ENCODE measurements at regions not wholly inside any gene's neighbourhood (a gene's known extent, or its start where the extent isn't known, plus 50 kb on each side); places are given as distances from the start of the nearest gene placed in this dataset.

GRCh38 chr3:5056111-5056391, 66.0 kb upstream of the ARL8B start:
- H3K4me3 ChIP-seq (ENCODE audit: low read depth, low read length): no peak overlapping the region
- TF ChIP-seq, protein P1, sequence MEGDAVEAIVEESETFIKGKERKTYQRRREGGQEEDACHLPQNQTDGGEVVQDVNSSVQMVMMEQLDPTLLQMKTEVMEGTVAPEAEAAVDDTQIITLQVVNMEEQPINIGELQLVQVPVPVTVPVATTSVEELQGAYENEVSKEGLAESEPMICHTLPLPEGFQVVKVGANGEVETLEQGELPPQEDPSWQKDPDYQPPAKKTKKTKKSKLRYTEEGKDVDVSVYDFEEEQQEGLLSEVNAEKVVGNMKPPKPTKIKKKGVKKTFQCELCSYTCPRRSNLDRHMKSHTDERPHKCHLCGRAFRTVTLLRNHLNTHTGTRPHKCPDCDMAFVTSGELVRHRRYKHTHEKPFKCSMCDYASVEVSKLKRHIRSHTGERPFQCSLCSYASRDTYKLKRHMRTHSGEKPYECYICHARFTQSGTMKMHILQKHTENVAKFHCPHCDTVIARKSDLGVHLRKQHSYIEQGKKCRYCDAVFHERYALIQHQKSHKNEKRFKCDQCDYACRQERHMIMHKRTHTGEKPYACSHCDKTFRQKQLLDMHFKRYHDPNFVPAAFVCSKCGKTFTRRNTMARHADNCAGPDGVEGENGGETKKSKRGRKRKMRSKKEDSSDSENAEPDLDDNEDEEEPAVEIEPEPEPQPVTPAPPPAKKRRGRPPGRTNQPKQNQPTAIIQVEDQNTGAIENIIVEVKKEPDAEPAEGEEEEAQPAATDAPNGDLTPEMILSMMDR (IDR thresholded peaks at IDR 0.05; ENCODE audit: insufficient read depth, low read depth, low read length, missing control alignments): no peak
- no peak for DNase-seq (ENCODE audit: low read depth)

- TF ChIP-seq, protein P1 (IDR thresholded peaks at IDR 0.05; ENCODE audit: insufficient read depth, low read depth, low read length, missing control alignments): no peak
- DNase-seq (ENCODE audit: low read depth): no peak
- no peak overlapping the region for H3K4me3 ChIP-seq (ENCODE audit: low read depth, low read length)
Measured at GRCh38 chr3:5057272-5057671, 64.8 kb upstream of the ARL8B start.

- TF ChIP-seq, protein P1 (IDR thresholded peaks at IDR 0.05; ENCODE audit: insufficient read depth, low read depth, low read length, missing control alignments): peak; percentile 71
Measured at GRCh38 chr3:5057857-5058324, 64.2 kb upstream of the ARL8B start.

DNA sequence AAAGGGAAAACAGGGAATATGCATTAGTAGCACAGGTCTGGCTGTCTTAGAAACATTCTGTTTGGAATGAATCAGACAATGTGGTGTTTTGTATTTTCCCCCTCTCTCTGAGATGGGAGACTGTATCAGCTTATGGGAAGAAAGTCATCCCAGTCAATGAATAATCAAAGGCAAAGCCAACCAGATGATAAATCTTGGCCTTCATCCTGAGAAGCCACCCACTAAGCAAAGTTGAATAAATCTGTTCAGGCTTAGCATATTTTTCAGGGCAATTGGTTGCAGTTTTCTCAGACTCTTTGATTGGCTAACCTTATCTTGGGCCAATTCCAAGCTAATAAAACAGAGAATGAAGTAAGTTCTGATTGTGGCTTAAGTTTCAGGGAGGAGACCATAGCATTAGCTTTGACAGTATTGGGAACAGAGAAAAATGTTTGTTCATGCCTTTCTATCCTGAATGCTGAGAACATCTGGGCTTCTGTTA, 63.6 kb upstream of the ARL8B start:
- TF ChIP-seq, protein P1 (IDR thresholded peaks at IDR 0.05; ENCODE audit: insufficient read depth, low read depth, low read length, missing control alignments): no peak
- DNase-seq (ENCODE audit: low read depth): no peak
- no peak overlapping the region for H3K4me3 ChIP-seq (ENCODE audit: low read depth, low read length)

More at GRCh38 chr3:5057857-5058324, 64.2 kb upstream of the ARL8B start:
- DNase-seq (ENCODE audit: low read depth): peak; percentile 91
- no peak overlapping the region for H3K4me3 ChIP-seq (ENCODE audit: low read depth, low read length)

- no peak for DNase-seq (ENCODE audit: low read depth)
- H3K4me3 ChIP-seq (ENCODE audit: low read depth, low read length): no peak overlapping the region
- TF ChIP-seq, protein P1 (IDR thresholded peaks at IDR 0.05; ENCODE audit: insufficient read depth, low read depth, low read length, missing control alignments): no peak
Measured at GRCh38 chr3:5059782-5060181, 62.3 kb upstream of the ARL8B start.

GRCh38 chr3:5061218-5061569, 60.9 kb upstream of the ARL8B start:
- TF ChIP-seq, protein P1 (IDR thresholded peaks at IDR 0.05; ENCODE audit: insufficient read depth, low read depth, low read length, missing control alignments): no peak
- no peak for DNase-seq (ENCODE audit: low read depth)
- H3K4me3 ChIP-seq (ENCODE audit: low read depth, low read length): no peak overlapping the region

- no peak for DNase-seq (ENCODE audit: low read depth)
- no peak overlapping the region for H3K4me3 ChIP-seq (ENCODE audit: low read depth, low read length)
- TF ChIP-seq, protein P1 (IDR thresholded peaks at IDR 0.05; ENCODE audit: insufficient read depth, low read depth, low read length, missing control alignments): no peak
Measured at GRCh38 chr3:5063724-5064123, 58.4 kb upstream of the ARL8B start.
